Fibroblast of lung (primary cell): ENCODE measurements at regions not wholly inside any gene's neighbourhood (a gene's known extent, or its start where the extent isn't known, plus 50 kb on each side); places are given as distances from the start of the nearest gene placed in this dataset.

Experiments used
- CTCF ChIP-seq, 2 donors: IDR thresholded peaks in 1 of 2; conservative IDR thresholded peaks in 1 of 2; 1 replicate in 1 of 2; 2 replicates in 1 of 2; pipeline ENCODE4 v1.5.1; 2011 to 2012; ENCODE audit warnings: low read length in 2 of 2, control low read depth in 1 of 2, inconsistent platforms in 1 of 2, low read depth in 1 of 2, mild to moderate bottlenecking in 1 of 2
- EZH2 ChIP-seq: IDR thresholded peaks from 2 replicates; pipeline ENCODE4 v1.5.1; 2012; ENCODE audit warnings: low read length, control low read depth, mild to moderate bottlenecking; ENCODE audit errors: missing control alignments

GRCh38 chr5:68403301-68403700 lies 187.7 kb downstream of the PIK3R1 start:
- no peak for TF ChIP-seq CTCF (conservative IDR thresholded peaks at IDR 0.05 in 1 of 2, IDR thresholded peaks at IDR 0.05 in 1 of 2; ENCODE audit: low read depth in 1 of 2, low read length in 2 of 2)
- TF ChIP-seq EZH2 = no peak
